NCI-H2107 treated with DMSO at 0.1 percent for 48 hours (cell line): ENCODE measurements at regions not wholly inside any gene's neighbourhood (a gene's known extent, or its start where the extent isn't known, plus 50 kb on each side); places are given as distances from the start of the nearest gene placed in this dataset.

Experiments
- DNase-seq: peaks from one replicate; lab custom pipeline; 2025; ENCODE audit not compliant: unreplicated experiment; lab: John Stamatoyannopoulos, UW

DNA sequence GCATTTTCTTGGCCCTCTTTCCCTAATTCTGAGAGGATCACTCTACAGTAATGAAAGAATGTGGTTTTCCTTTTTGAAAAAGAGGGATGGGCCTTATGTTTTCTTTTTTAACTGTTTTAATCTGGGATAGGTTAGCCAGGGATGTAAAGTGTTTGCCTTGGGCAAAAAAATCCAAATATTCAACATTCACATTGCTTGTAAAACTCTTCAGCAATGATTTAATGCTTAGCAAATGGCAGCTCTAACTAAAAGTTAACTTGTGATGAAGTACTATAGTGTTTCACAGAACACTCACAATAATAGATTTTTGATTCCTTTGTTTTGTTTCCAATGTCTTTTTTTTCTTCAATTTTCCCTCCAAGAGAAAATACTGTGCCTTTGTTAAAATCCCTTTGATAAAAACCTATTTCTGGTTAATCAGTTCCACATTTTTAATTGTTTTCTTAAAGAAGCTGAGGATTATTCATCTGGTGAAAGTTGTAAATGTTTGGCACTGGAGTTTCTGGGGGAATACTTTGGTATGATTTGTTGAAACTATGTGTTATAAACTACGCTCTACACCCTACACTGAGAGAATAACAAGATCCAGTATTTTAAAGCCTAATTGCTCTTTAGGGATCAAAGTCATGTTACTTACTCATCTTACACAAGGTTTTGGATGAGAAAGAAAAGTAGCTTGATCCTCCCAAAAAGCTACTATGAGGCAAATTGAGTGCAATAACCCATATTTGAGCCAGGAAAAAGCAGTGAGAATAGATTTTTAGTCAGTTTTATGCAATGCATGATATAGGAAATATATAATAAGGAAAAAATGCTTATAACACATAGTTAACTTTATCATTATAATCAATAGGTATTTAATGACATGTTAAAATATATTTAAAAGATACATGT is 335.8 kb downstream of the EPHA7 start:
- DNase-seq = no peak

DNA sequence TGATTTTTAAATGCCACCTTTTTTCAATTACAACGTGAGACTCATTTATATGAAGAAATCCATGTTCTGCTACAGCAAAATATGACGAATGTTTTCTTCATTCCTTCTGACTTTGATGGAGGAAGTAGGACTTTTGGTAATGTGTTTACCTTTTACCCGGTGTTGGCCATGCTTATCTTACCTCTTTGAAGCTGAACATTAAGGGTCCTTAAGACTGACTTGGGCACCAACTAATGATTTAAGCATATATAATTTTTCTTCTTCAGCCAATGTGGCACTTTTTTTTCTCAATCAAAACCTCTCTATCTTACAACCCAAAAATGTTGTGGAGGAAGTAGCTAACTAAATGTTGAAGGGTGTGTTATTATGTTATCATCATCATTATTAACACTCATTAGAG is 337.5 kb downstream of the EPHA7 start:
- DNase-seq = no peak

DNA sequence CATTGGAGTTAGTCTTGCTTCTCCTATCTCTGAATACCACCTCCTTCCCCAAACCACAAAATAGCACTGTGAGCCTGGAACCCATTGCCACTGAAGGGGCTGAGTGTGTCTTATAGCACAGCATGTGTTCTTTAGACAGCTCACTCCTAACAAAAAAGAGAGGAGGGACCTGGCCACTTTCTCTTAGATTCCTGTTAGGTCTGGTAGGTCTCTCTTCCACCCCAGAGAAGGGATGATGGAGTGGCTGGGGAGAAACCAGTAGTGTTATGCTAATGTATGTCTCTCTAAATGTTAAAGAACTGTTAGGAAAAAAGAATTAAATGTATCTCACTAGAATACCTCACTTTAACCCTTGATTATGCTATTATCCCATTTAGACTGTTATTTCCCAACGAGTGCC is 340.3 kb downstream of the EPHA7 start:
- DNase-seq = no peak

DNA sequence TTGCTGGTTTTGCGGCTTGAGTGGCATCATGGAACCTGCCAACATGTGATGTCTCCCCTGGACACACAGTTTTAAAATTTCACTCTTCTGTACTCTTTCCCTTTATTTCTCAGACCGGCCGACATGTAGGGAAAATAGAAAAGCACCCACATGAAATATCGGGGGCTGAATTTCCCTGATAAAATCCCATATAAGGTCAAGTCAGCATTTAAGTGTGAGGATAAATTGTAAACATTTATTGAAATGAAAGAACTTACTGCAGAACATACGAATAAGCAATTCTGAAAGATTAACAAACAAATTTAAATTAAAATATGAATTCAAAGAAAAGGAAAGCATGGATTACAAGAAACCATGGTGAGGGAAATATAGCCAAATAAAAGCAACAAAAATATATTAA is 345.5 kb downstream of the EPHA7 start:
- no peak for DNase-seq

DNA sequence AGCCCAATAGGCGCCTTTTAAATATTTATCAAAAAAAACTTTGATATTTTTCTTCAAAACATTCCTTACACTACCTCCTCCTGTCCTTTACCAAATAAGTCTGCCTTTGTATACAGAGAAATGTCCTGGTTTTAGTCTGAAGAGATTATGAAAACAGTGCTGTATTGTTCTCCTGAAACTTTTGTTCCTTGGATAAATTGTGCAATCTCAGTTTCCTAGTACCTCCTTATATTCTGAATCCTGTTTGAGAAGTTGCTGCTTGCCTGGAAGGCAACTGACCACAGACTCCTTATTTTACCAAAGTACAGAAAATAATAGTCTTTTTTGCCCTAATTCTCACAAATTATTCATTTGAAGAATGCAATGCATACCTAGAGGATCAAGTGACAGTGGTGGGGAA is 349.5 kb downstream of the EPHA7 start:
- no peak for DNase-seq

DNA sequence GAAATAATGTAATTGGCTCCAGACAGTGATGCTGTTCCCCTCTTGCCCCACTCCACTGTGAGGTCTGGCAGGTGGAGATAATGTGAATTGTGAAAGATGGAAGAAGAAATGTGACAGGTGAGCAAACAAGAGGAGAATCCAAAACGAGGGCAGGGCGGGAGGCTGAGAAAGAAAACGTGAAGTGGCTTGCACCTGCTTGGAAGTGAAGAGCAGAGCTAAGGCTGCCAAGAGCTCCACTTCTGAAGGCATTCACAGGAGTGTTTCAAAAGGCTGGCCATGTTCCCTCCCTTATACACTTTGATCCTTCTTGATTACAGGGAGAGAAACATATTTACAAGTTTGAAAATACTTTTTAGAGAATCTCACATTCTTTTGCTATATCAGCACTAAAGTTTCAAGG is 359.4 kb downstream of the EPHA7 start:
- DNase-seq = peak; percentile 66

DNA sequence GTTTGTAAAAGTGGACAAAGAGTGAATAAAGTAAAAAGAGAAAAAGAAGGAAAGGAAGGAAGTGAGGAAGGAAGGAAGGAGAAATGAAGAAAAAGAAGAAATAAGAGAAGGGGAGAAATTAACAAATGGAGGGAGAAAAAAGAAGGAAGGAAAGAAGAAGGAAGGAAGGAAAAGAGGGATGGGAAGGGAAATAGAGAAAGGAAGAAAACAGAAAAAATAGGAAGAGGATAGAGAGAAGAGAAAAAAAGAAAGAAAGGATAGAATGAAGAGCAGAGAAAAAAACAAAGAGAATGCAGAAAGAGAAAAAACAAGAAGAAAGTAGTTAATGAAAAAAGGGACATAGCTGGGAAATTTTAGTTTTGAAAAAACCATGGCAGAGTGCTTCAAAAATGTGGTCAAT is 361.8 kb downstream of the EPHA7 start:
- DNase-seq = no peak

DNA sequence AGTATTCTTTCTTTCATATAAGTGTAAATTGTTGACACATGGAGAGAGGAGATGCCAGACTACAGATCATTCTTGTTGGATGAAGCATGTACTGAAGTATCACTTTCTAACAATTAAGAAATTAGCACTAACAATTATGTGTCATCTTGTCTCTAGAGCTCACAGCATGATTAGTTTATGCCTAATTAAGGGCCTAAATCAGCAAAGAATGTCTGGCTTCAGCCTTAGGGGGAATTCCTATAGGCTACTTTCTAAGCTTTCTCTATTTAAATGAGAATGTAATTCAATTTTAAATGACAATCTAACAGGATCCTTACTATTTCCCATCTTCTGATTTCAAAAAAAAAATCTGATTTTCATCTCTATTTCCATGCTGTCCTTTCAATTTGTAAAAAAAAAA is 371.0 kb downstream of the EPHA7 start:
- no peak for DNase-seq

DNA sequence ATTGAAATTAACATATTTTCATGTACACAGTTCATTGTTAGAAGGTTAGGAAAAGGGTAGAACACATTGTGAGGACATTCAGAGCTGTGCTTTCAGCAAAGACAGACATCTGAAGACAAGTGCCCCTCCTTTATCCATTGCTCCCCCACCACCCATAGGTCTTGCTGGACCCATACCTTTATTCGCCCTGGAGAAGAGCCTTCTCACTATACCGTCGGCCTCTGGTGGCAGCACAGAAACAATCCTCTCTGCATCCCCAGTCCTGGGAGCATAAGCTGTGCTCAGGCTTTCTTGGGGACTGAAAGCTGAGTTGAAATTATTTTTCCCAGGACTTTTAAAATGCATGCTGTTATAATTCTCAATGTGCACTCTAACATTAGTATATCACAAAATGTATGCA is 372.3 kb downstream of the EPHA7 start:
- no peak for DNase-seq

DNA sequence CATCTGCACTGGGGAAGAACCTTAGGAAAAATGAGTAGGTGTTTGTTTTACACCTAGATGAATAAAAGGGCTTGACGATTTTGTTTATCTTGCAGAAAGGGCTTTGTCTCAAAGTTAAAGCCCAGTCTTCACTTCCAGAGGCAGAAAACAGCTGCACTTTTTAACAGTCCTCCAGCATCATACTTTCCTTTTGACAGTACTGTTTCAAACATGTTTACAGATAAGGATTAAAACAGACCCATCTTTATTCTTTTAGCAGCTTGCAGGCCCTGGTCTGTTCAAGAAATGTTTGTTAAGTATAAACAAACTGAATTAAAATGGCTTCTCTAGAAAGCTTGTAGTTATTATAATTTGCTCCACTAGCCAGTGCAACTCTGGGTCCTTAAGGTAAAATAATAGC is 374.2 kb downstream of the EPHA7 start:
- DNase-seq = no peak

DNA sequence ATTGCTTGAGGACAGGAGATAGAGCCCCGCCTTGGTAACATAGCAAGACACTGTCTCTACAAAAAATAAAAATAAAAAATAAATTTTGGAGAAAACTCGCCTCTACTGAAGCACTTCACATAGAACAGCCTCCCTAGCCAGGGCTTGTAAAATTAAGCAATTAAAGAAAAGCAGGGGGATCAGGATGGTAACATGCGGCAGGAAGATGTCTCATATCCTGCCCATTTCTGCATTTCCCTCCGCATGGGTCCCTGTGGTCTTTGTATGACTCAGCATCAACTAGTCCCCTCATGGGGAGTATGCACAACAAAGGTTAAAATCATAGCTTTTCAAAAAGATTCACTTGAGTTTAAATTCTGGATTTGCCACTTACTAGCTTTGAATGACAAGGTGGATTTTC is 379.0 kb downstream of the EPHA7 start:
- DNase-seq = no peak

DNA sequence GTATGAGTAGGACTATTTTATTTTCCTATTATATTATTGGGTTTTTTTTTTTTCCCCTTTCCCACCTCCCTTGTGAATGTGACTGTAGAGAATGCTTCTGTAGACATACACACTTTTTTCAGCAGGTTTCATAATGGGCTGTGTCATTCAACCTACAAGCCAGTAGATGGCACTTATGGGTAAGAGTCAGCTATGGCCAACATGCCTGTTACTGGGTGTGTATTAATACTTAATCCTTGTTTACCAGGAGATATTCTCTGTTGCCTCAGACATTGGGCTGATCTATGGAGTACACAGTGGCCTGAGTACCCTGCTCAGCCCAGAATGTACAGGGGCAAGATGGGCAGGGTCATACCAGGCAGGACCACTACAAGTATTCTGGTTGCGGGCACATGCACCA is 382.5 kb downstream of the EPHA7 start:
- no peak for DNase-seq

DNA sequence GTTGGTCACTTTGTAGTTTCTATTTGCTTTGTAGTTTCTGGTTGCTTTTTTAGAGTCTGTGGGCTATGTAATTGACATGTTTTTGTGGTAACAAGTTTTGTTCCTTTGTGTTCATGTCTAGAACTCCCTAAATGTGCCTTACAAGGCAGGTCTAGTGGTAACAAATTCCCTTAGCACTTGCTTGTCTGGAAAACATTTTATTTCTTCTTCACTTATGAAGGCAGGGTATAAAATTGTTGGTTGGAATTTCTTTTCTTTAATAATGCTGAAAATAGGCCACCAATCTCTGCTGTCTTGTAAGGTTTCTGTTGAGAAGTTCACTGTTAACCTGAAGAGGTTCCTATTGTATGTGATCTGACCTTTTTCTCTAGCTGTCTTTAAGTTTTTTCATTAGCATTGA is 383.6 kb downstream of the EPHA7 start:
- DNase-seq = no peak

DNA sequence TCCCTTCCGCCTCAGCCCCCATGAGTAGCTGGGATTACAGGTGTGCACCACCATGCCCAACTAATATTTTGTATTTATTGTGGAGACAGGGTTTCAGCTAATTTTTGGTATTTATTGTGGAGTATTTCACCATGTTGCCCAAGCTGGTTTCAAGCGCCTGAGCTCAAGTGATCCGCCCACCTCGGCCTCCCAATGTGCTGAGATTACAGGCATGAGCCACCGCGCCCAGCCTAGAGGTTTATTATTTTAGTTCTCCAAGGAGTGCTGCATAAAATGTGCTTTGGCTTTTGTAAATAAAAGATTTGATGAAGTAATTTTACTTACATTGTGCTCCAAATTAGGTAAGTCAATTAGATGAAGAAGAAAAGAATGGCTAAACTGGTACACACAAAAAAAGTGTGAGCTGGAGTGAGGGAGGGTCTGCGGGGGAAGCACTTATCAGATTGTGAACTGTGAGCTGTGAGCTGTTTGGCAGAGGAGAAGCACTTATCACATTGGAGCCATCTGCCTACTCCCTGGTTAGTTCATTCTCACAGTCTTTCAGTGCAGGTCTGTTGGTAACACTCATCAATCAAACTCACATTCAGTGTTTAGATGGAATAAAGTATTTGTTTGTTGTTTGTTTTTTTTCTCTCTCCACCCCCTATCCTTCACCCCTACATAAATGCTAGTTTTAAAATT is 398.0 kb downstream of the EPHA7 start:
- DNase-seq = no peak

DNA sequence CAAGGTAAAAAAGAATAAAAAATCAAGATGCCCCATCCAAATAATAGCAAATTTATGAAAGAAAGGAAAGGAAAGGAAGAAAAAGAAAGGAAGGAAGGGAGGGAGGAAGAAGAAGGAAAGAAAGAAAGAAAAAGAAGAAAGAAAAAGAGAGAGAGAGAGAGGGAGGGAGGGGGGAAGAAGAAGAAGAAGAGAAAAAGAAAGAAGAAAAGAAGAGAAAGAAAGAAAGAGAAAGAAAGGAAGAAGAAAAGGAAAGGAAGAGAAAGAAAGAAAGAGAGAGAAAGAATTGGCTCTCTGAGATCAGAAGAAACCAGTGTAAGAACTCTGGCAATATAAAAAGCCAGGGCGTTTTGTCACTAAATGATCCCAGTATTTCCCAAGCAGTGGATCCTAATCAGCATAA is 401.7 kb downstream of the EPHA7 start:
- no peak for DNase-seq

DNA sequence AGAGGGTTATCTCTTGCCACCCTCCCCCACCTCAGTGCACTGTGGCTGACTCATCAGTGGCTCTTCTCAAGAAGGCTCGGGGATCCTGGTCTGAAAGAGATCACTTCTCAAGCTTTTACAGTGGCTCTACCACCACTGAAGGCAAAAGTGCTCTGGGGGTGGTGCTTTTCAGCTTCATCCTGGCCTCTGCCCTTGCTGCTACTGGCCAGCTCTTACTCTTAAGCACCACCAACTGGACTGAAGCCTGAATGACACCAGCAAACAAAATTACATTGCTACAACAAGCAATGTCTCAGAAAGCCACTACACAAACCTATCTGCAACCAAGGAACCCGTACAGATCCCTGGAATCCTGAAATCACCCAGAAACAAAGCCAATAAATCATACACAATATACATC is 402.1 kb downstream of the EPHA7 start:
- no peak for DNase-seq

DNA sequence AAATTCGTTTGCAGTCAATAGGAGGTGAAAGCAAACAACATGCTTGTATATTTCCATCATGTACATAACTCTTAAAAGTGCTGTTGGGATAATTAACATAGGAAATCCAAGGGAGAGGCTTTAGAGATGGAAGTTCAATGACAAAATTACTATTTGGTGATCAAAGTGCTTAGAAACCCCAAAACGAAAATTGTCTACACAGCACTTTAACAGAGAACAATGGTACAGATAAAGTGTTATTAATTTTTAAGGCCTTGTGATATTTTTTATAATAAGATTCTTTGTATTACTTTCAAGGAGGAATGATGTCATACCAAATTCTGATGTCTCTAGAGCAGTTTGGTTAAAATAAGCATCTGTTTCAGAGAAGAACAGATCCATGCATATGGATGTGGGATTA is 406.3 kb downstream of the EPHA7 start:
- no peak for DNase-seq

DNA sequence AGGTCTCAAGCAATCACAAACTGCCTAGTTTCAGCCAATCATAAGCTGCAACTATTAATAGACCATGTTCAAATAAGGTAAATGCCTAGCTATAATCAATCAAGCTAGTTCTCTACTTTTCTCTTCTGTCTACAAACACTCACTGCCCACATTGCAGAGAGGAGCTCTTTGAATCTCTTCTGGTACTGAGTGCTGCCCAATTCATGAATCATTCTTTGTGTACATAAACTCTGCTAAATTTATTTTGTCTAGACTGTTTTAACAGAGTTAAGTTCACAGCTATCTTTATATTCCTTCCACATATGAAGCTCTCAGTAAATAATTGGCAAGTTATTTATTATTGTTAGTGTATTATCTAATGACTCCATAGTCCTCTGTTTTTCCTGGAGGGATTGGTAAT is 411.0 kb downstream of the EPHA7 start:
- DNase-seq = no peak

DNA sequence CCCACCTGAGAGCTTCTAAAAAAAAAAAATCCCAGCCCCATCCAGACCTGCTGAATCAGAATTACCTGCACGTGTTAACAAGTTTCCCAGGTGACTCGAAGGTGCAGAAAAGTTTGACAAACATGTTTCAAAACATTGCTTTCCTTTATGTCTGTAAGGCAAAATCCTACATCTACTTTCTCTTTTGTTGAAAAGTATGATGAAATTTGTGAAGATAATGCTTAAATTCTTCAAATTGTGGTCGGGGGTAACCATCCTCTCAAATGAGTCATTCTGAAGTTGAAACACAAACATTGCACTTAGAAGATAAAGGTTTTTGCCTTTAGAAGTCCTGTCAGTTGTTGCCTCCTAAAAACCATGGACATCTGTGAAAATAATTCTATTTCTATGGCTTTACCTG is 429.7 kb downstream of the EPHA7 start:
- DNase-seq = no peak

DNA sequence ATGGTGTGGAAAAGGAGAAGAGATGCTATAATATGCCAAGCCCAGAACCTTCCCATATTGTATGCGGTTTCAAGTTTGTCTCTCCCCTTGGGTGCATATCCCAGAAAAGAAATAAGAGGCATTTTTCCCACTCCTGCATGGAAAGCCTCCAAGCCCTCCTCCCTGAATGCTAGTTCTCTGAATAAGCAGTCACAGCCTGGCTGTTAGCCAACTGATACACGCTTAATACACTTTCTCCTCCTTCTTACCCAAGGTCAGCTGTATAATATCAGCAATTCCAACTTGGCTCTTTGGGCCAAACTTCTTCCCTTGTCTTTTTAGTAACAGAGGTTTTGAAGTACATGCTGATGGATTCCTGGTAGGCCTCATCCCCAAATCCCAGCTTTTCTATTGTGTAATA is 440.1 kb downstream of the EPHA7 start:
- DNase-seq = no peak

DNA sequence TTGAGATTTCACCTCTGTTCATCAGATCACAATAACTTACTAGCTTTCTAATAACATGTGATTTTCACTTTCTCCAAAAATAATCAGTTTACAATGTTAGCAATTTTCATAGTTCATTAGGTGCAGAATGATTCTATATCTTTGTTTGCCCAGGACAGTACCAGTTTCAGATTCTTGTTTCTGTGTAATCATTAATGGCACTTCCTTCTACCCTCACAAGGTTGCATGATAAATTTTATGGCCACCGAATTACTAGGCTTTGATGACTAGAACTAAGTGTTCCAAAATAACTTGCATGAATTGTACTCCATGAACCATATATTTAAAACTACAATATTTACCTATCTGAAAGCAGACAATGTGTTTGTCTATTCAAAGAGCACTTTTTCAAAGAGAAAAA is 442.3 kb downstream of the EPHA7 start:
- DNase-seq = no peak

DNA sequence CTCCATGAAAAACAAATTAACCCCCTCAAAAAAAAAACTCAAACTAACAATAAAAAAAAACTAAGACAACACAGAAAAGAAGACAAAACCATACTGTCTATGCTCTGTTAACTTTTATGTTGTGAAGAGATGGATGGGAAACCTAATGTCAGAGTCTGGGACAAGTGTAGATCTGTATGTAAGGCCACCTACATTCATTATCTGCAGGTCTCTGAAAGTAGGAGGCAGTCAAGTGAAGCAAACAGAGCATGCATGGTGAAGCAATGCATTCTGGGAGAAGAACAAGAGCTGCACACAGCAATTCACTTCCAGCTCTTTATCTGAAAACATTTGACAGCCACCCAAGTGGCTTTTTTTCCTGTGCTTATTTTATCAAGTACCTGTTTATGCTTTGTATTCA is 452.0 kb downstream of the EPHA7 start:
- DNase-seq = no peak

DNA sequence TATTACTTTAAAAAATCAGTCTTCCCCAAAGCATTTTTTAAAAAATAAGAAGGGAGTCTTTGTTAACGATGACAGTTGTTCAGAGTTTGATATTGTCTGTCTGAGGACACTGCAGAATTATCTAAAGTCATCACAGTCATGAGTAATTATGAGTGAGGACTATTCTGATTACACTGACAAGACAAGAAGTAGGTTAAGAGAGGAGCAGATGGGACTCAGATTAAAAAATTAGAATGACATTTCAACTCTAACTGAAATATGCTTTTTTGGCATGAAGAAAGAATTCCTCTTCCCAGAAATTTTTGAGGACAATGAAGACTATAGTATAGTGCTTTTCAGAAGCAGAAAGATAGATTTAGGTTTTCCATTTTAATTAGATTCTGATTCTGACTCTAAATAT is 456.5 kb downstream of the EPHA7 start:
- DNase-seq = no peak
